ENCODE measurements at regions not wholly inside any gene's neighbourhood (a gene's known extent, or its start where the extent isn't known, plus 50 kb on each side); places are given as distances from the start of the nearest gene placed in this dataset.

DNA sequence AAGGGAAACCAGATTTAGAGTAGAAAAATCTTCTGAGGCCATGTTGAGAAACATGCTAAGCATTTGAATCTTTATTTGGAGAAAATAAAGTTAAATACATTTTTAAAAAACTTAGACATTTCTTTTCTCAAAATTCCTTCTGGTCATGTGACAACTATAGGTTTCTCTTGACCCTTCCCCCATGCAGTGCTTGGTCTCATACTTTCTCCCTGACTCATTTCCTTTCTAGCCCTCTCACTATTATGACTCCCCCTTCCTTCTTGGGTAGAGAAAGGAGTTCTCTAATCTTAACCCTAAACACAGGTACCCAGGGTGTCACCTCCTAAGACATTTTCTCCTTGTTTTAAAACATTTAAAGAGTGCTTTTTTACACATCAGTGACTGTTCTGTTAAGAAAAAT lies 179.5 kb upstream of the TMEM106B start:
- H3K9ac ChIP-seq (ENCODE audit: insufficient read depth, low read depth, low read length): no peak overlapping the region
- intact Hi-C loops (cut with micrococcal nuclease; ENCODE audit: unreplicated experiment): no loop called here
- DNase-seq (ENCODE audit: low spot score): no peak
- no peak for TF ChIP-seq TEAD2 (CRISPR knock-in tag; IDR thresholded peaks at IDR 0.05)
- TF ChIP-seq BRD4 (CRISPR knock-in tag; IDR thresholded peaks at IDR 0.05): no peak
- no peak for TF ChIP-seq PRDM10 (CRISPR knock-in tag; IDR thresholded peaks at IDR 0.05; ENCODE audit: low read depth)
- no peak for TF ChIP-seq JDP2 (CRISPR knock-in tag; IDR thresholded peaks at IDR 0.05; ENCODE audit: borderline replicate concordance)
- TF ChIP-seq EED (CRISPR knock-in tag; IDR thresholded peaks at IDR 0.05): no peak
- no peak for TF ChIP-seq SRSF1 (optimal IDR thresholded peaks at IDR 0.05; ENCODE audit: low read depth, low read length)
- TF ChIP-seq, protein P1, sequence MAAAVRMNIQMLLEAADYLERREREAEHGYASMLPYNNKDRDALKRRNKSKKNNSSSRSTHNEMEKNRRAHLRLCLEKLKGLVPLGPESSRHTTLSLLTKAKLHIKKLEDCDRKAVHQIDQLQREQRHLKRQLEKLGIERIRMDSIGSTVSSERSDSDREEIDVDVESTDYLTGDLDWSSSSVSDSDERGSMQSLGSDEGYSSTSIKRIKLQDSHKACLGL (CRISPR knock-in tag; IDR thresholded peaks at IDR 0.05): no peak
- no peak for TF ChIP-seq ZNF850 (CRISPR knock-in tag; conservative IDR thresholded peaks at IDR 0.05)
- TF ChIP-seq KAT7 (CRISPR knock-in tag; IDR thresholded peaks at IDR 0.05; ENCODE audit: borderline replicate concordance): no peak
- no peak for TF ChIP-seq IKZF1 (IDR thresholded peaks at IDR 0.05)
- no peak for TF ChIP-seq SMAD1 (CRISPR knock-in tag; IDR thresholded peaks at IDR 0.05; ENCODE audit: borderline replicate concordance, low read depth)
- no peak for TF ChIP-seq TOPORS (CRISPR knock-in tag; IDR thresholded peaks at IDR 0.05)
- TF ChIP-seq ZNF549 (CRISPR knock-in tag; IDR thresholded peaks at IDR 0.05): no peak
- no peak for TF ChIP-seq ZNF878 (CRISPR knock-in tag; IDR thresholded peaks at IDR 0.05)
- no peak for TF ChIP-seq ZNF674 (CRISPR knock-in tag; IDR thresholded peaks at IDR 0.05; ENCODE audit: low read depth)
- no peak for TF ChIP-seq ZNF788 (CRISPR knock-in tag; IDR thresholded peaks at IDR 0.05; ENCODE audit: borderline replicate concordance)
- no peak for TF ChIP-seq ZZZ3 (CRISPR knock-in tag; IDR thresholded peaks at IDR 0.05; ENCODE audit: borderline replicate concordance)
- TF ChIP-seq CEBPG (CRISPR knock-in tag; IDR thresholded peaks at IDR 0.05): no peak
- TF ChIP-seq ZNF7 (CRISPR knock-in tag; IDR thresholded peaks at IDR 0.05): no peak
- no peak overlapping the region for H3K27ac ChIP-seq (ENCODE audit: extremely low read length, insufficient read depth, low read length)
- in situ Hi-C loops (cut with HindIII; ENCODE audit: extremely low pct_ligation_motif_present, low pct_unique_long_range_greater_than_20kb): no loop called here
- BruUV-seq (replicated peaks): no TSS peak
- no peak overlapping the region for H3K4me3 ChIP-seq (replicated peaks in 1 of 3; ENCODE audit: insufficient read depth in 1 of 3, low read depth in 2 of 3, low read length in 3 of 3)
- H2AFZ ChIP-seq (ENCODE audit: low read length): no peak overlapping the region
- H3K4me1 ChIP-seq (ENCODE audit: insufficient read depth, low read length): no peaks in the 10 kb centered on the region
- H3K27me3 ChIP-seq (ENCODE audit: control insufficient read depth in 1 of 2, insufficient read depth in 2 of 2, low read length in 2 of 2): no peaks in the 10 kb centered on the region
- no peak for FAIRE-seq
- H3K9me3 ChIP-seq (ENCODE audit: low read length): no peaks in the 10 kb centered on the region
- no peak for ATAC-seq
- no peaks in the 10 kb centered on the region for H3K79me2 ChIP-seq (ENCODE audit: insufficient read depth, low read length)
- H3K4me2 ChIP-seq (ENCODE audit: low read depth, low read length): no peak overlapping the region
- no peaks in the 10 kb centered on the region for H4K20me1 ChIP-seq (ENCODE audit: insufficient read depth, low read length)
- no peaks in the 10 kb centered on the region for H3K36me3 ChIP-seq (replicated peaks in 1 of 2; ENCODE audit: control insufficient read depth in 1 of 2, insufficient read depth in 2 of 2, low read length in 2 of 2)
- POLR2A ChIA-PET: no interaction called here
- CTCF ChIA-PET (ENCODE audit: low intra/inter-chr PET ratio, low total read pairs): no interaction called here

Measured in HepG2 (cell line).